H1 (cell line): ENCODE measurements at regions not wholly inside any gene's neighbourhood (a gene's known extent, or its start where the extent isn't known, plus 50 kb on each side); places are given as distances from the start of the nearest gene placed in this dataset.

ENCODE experiments used
- EZH2 ChIP-seq: fragments of 200-600 bp; sonication (generic); IDR thresholded peaks from 2 replicates; pipeline ENCODE4 v1.7.1; 2012; ENCODE audit warnings: low read depth, mild to moderate bottlenecking, moderate library complexity, low read length, inconsistent platforms; ENCODE audit not compliant: severe bottlenecking
- FOSL1 ChIP-seq: IDR thresholded peaks from 2 replicates; pipeline ENCODE4 v1.6.1; 2011; ENCODE audit warnings: mild to moderate bottlenecking, low read depth, low read length, moderate library complexity; ENCODE audit not compliant: insufficient read depth
- KDM4A ChIP-seq: IDR thresholded peaks from one replicate; pipeline ENCODE4 v1.7.1; 2012; ENCODE audit warnings: low read depth, mild to moderate bottlenecking, moderate library complexity, low read length, inconsistent platforms; ENCODE audit not compliant: severe bottlenecking
- RXRA ChIP-seq: IDR thresholded peaks from 2 replicates; pipeline ENCODE4 v1.6.1; 2011; ENCODE audit warnings: low read depth, mild to moderate bottlenecking, low read length, moderate library complexity; ENCODE audit not compliant: insufficient read depth
- SAP30 ChIP-seq: fragments of 300-600 bp; sonication (generic); IDR thresholded peaks from 2 replicates; pipeline ENCODE4 v1.7.1; 2012; ENCODE audit warnings: low read length, moderate library complexity, mild to moderate bottlenecking, inconsistent platforms; ENCODE audit not compliant: insufficient read depth, insufficient replicate concordance
- SP1 ChIP-seq: IDR thresholded peaks from 2 replicates; pipeline ENCODE4 v1.6.1; 2011; ENCODE audit warnings: low read depth, low read length
- SRF ChIP-seq: IDR thresholded peaks from 2 replicates; pipeline ENCODE4 v1.6.1; 2011; ENCODE audit warnings: mild to moderate bottlenecking, low read depth, low read length, moderate library complexity
- SUZ12 ChIP-seq: fragments of 200-600 bp; sonication (generic); IDR thresholded peaks from 2 replicates; pipeline ENCODE4 v1.6.1; 2012; ENCODE audit warnings: mild to moderate bottlenecking, inconsistent platforms, low read length, moderate library complexity, mixed read lengths
- ZNF274 ChIP-seq: IDR thresholded peaks from 2 replicates; pipeline ENCODE4 v1.7.0; 2012; ENCODE audit warnings: low read length, borderline replicate concordance; ENCODE audit errors: extremely low read depth
- TF ChIP-seq, protein P1 (sequence below): fragments of 300-600 bp; sonication (generic); IDR thresholded peaks from 2 replicates; pipeline ENCODE4 v1.7.1; 2012; ENCODE audit warnings: low read length, moderate library complexity, mild to moderate bottlenecking, inconsistent platforms; ENCODE audit not compliant: insufficient replicate concordance
- TF ChIP-seq, protein P2 (sequence below): IDR thresholded peaks from 2 replicates; pipeline ENCODE4 v1.6.1; 2011; ENCODE audit warnings: low read depth, mild to moderate bottlenecking, low read length; ENCODE audit not compliant: insufficient read depth

- TF ChIP-seq, protein P1, sequence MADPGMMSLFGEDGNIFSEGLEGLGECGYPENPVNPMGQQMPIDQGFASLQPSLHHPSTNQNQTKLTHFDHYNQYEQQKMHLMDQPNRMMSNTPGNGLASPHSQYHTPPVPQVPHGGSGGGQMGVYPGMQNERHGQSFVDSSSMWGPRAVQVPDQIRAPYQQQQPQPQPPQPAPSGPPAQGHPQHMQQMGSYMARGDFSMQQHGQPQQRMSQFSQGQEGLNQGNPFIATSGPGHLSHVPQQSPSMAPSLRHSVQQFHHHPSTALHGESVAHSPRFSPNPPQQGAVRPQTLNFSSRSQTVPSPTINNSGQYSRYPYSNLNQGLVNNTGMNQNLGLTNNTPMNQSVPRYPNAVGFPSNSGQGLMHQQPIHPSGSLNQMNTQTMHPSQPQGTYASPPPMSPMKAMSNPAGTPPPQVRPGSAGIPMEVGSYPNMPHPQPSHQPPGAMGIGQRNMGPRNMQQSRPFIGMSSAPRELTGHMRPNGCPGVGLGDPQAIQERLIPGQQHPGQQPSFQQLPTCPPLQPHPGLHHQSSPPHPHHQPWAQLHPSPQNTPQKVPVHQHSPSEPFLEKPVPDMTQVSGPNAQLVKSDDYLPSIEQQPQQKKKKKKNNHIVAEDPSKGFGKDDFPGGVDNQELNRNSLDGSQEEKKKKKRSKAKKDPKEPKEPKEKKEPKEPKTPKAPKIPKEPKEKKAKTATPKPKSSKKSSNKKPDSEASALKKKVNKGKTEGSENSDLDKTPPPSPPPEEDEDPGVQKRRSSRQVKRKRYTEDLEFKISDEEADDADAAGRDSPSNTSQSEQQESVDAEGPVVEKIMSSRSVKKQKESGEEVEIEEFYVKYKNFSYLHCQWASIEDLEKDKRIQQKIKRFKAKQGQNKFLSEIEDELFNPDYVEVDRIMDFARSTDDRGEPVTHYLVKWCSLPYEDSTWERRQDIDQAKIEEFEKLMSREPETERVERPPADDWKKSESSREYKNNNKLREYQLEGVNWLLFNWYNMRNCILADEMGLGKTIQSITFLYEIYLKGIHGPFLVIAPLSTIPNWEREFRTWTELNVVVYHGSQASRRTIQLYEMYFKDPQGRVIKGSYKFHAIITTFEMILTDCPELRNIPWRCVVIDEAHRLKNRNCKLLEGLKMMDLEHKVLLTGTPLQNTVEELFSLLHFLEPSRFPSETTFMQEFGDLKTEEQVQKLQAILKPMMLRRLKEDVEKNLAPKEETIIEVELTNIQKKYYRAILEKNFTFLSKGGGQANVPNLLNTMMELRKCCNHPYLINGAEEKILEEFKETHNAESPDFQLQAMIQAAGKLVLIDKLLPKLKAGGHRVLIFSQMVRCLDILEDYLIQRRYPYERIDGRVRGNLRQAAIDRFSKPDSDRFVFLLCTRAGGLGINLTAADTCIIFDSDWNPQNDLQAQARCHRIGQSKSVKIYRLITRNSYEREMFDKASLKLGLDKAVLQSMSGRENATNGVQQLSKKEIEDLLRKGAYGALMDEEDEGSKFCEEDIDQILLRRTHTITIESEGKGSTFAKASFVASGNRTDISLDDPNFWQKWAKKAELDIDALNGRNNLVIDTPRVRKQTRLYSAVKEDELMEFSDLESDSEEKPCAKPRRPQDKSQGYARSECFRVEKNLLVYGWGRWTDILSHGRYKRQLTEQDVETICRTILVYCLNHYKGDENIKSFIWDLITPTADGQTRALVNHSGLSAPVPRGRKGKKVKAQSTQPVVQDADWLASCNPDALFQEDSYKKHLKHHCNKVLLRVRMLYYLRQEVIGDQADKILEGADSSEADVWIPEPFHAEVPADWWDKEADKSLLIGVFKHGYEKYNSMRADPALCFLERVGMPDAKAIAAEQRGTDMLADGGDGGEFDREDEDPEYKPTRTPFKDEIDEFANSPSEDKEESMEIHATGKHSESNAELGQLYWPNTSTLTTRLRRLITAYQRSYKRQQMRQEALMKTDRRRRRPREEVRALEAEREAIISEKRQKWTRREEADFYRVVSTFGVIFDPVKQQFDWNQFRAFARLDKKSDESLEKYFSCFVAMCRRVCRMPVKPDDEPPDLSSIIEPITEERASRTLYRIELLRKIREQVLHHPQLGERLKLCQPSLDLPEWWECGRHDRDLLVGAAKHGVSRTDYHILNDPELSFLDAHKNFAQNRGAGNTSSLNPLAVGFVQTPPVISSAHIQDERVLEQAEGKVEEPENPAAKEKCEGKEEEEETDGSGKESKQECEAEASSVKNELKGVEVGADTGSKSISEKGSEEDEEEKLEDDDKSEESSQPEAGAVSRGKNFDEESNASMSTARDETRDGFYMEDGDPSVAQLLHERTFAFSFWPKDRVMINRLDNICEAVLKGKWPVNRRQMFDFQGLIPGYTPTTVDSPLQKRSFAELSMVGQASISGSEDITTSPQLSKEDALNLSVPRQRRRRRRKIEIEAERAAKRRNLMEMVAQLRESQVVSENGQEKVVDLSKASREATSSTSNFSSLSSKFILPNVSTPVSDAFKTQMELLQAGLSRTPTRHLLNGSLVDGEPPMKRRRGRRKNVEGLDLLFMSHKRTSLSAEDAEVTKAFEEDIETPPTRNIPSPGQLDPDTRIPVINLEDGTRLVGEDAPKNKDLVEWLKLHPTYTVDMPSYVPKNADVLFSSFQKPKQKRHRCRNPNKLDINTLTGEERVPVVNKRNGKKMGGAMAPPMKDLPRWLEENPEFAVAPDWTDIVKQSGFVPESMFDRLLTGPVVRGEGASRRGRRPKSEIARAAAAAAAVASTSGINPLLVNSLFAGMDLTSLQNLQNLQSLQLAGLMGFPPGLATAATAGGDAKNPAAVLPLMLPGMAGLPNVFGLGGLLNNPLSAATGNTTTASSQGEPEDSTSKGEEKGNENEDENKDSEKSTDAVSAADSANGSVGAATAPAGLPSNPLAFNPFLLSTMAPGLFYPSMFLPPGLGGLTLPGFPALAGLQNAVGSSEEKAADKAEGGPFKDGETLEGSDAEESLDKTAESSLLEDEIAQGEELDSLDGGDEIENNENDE: no peak
- TF ChIP-seq RXRA: no peak
- no peak for TF ChIP-seq SRF
- no peak for TF ChIP-seq SP1
- TF ChIP-seq SUZ12: no peak
- no peak for TF ChIP-seq ZNF274
- TF ChIP-seq KDM4A: no peak
- no peak for TF ChIP-seq SAP30
- TF ChIP-seq, protein P2, sequence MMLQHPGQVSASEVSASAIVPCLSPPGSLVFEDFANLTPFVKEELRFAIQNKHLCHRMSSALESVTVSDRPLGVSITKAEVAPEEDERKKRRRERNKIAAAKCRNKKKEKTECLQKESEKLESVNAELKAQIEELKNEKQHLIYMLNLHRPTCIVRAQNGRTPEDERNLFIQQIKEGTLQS: no peak
- no peak for TF ChIP-seq FOSL1
- no peak for TF ChIP-seq EZH2
These were observed 218.0 kb upstream of the AGA start (continued) for GRCh38 chr4:177660223-177660622.
